CD4-positive, alpha-beta T cell treated with Interferon alpha-2 for 1 hour (primary cell): ENCODE measurements at regions not wholly inside any gene's neighbourhood (a gene's known extent, or its start where the extent isn't known, plus 50 kb on each side); places are given as distances from the start of the nearest gene placed in this dataset.

Source experiments
- DNase-seq, 2 donors: peaks; one replicate each; pipeline ENCODE4 v3.0.0-alpha.2; 2020 to 2022

GRCh38 chr13:103335241-103335640, 269.0 kb upstream of the SLC10A2 start:
- DNase-seq: no peak

- DNase-seq: no peak
These were observed 265.7 kb upstream of the SLC10A2 start for GRCh38 chr13:103331924-103332323.

- DNase-seq: no peak
These were observed 262.7 kb upstream of the SLC10A2 start for GRCh38 chr13:103328899-103329298.

- DNase-seq: no peak
These were observed 260.1 kb upstream of the SLC10A2 start for GRCh38 chr13:103326326-103326725.

- DNase-seq: no peak
These were observed 259.5 kb upstream of the SLC10A2 start for GRCh38 chr13:103325672-103326071.

GRCh38 chr13:103324641-103325040, 258.4 kb upstream of the SLC10A2 start:
- DNase-seq: no peak

GRCh38 chr13:103315711-103316110, 249.5 kb upstream of the SLC10A2 start:
- DNase-seq: no peak

GRCh38 chr13:103312467-103312866, 246.2 kb upstream of the SLC10A2 start:
- DNase-seq: no peak

GRCh38 chr13:103308667-103309066, 242.4 kb upstream of the SLC10A2 start:
- no peak for DNase-seq

- no peak for DNase-seq
These were observed 239.9 kb upstream of the SLC10A2 start for GRCh38 chr13:103306163-103306562.

GRCh38 chr13:103303078-103303651, 236.9 kb upstream of the SLC10A2 start:
- DNase-seq: no peak

- DNase-seq: no peak
These were observed 236.5 kb upstream of the SLC10A2 start for GRCh38 chr13:103302676-103303075.

GRCh38 chr13:103299079-103299478, 232.9 kb upstream of the SLC10A2 start:
- no peak for DNase-seq

- no peak for DNase-seq
These were observed 230.9 kb upstream of the SLC10A2 start for GRCh38 chr13:103297083-103297482.

- DNase-seq: no peak
These were observed 225.8 kb upstream of the SLC10A2 start for GRCh38 chr13:103291798-103292572.

GRCh38 chr13:103291226-103291625, 225.0 kb upstream of the SLC10A2 start:
- DNase-seq: no peak

GRCh38 chr13:103289681-103290080, 223.5 kb upstream of the SLC10A2 start:
- no peak for DNase-seq

- no peak for DNase-seq
These were observed 221.9 kb upstream of the SLC10A2 start for GRCh38 chr13:103288114-103288513.

- no peak for DNase-seq
These were observed 221.4 kb upstream of the SLC10A2 start for GRCh38 chr13:103287659-103288058.

- DNase-seq: no peak
These were observed 218.2 kb upstream of the SLC10A2 start for GRCh38 chr13:103284466-103284865.

- DNase-seq: no peak
These were observed 217.2 kb upstream of the SLC10A2 start for GRCh38 chr13:103283451-103283820.

- no peak for DNase-seq
These were observed 216.6 kb upstream of the SLC10A2 start for GRCh38 chr13:103282571-103283450.

GRCh38 chr13:103277959-103278694, 211.9 kb upstream of the SLC10A2 start:
- DNase-seq: no peak
